ENCODE measurements at regions not wholly inside any gene's neighbourhood (a gene's known extent, or its start where the extent isn't known, plus 50 kb on each side); places are given as distances from the start of the nearest gene placed in this dataset.

DNA sequence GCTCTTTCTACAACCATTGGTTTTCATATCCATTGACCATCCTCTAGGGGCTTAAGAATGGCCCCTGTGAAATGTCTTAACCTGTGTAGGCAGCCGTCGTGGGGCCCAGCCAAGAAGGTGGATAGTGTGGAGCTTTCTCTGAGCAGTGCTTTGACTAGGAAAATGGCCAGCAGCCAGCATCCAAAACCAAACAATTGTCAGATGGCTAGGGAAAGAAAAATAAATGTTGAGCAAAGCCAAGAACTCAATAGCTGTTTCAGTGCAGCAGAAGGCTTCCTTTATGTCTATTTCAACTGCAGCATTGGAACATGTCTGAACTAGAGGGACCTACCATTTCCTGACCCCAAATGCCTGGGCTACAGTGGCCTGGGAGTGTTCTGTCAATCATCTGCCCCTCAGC, 374.9 kb downstream of the TLE4 start:
- no peak for DNase-seq (ENCODE audit: extremely low read depth in 1 of 2, low read depth in 1 of 2)

DNA sequence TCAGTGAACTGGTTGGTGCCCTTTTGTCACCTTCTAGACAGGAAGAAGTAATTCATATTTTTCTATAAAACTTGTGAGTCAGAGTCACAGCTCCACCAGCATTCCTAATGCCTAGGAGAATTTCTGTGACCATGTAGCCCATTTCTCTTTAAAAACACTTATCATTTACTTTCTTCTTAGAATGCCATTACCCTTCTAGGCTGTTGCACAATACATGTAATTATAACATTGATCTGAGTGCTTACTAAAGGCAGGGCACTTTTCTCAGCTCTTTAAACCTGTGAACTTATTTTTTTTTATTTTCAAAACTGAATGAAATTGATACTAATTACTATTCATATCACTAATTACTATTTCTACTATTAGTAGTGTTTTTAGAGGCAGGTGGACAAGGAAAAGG, 373.7 kb downstream of the TLE4 start:
- DNase-seq (ENCODE audit: extremely low read depth in 1 of 2, low read depth in 1 of 2) = no peak

DNA sequence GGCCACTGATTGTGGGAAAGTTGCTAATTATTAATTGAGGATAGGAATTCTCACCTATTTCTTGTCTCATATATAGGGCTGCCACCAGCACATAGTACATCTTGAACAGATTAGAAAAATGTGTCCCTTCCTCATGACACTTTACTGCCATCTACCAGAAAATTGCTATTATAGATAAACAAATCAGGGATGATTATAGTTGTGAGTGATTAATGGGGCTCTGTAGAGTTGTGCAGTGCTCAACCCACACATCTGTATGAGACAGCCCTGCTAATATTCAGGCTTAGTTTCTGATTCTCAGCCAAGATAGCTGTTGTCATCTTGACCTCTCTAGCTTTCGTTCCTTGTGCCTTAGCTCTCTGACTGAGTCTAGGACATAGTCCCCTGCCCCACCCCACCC, 373.3 kb downstream of the TLE4 start:
- DNase-seq (ENCODE audit: extremely low read depth in 1 of 2, low read depth in 1 of 2) = no peak

DNA sequence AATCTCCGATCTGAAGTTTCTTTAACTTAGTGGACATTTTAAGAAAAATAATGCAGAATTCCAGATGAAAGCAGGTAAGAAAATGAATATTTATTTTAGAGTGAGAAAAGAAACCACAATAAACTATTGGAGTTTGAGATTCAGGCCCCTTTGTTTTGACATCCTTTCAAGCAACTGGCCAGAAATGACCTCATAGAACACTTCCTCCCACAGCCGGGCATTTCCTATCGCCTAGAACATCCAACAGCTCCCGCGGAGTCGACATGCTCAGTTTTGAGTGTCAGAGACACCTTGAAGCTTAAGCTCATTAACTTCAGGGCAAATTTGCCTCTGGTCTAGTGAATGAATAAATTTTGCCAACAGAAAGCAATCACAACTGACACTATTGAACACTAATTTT, 369.2 kb downstream of the TLE4 start:
- DNase-seq (ENCODE audit: extremely low read depth in 1 of 2, low read depth in 1 of 2) = no peak

DNA sequence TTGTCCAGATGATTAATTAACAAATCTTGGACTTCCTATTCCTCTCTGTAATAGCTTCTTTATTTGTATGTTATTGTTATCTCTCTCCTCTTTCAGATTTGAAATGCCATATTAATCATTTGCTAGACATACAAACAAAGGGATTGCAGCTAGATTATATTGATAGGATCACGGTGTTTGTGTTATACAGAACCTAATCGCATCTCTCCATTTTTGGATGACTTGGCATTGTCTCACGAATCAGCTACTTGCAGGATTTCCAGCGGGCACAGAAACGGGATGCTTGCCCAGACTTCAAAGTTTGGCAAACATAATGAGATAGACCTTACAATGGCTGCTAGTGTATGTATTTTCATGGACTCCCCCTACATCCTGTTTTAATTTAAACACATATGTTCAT, 368.1 kb downstream of the TLE4 start:
- no peak for DNase-seq (ENCODE audit: extremely low read depth in 1 of 2, low read depth in 1 of 2)

DNA sequence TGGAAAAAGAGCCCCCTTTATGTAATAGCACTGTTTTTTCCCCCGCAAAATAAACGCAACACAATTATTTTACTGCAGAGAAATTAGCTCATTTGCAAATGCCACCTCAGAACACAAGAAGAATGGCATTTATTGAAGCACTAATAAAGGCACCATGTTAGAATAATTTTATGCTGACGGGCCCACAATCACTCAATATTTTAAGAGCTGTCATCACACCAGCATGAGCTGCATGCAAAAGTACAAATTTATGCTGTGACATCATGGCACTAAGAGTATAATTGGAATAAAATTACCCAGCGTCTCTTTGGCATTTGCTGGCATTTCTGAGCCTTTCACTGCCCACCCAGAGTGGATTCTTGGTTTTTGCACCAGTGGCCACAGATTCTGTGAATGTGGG, 364.6 kb downstream of the TLE4 start:
- DNase-seq (ENCODE audit: extremely low read depth in 1 of 2, low read depth in 1 of 2) = no peak

DNA sequence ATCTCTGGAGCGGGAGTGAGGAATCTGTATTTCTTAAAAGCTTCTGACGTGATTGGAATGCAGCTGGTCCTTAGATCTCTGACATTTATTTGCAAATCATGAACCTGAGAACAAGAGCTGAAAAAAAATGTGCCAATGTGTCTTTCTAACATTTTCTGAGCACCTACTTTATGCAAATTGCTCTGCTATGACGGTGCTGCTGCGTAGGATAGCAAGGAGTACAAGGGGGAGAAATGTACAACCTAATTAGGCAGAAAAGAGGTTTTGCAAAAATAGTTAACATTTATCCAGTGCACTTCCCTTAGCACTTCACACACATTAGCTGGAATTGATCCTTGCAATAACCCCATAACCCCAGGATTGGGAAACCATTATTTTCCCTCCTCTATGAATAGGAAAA, 357.5 kb downstream of the TLE4 start:
- no peak for DNase-seq (ENCODE audit: extremely low read depth in 1 of 2, low read depth in 1 of 2)

DNA sequence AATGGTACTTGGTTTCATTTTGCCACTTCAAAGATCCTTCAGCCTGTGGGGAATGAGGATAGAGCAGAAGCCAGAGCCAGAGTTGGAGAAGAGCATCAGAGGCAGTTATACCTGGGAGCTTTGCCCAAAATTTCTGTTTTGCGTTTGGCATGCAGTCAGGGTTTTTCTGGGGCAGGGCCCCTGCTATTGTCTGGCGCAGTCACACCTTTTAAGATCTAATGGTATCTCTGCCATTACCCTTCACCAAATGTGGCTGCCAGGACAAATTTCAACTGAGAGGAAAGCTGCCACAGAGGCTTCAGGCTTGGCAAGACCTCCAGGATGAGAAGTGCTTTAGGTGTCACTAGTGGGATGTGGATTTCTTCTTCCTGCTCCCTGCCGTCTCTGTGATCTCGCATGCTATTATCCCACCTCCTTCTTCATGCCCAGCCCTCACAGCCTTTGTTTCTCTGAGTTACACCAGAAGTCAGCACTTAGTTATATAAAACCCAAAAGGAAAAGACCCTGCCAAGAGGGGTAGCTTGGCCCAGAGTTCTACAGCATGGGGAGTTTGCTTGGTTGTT, 357.0 kb downstream of the TLE4 start:
- DNase-seq (ENCODE audit: extremely low read depth in 1 of 2, low read depth in 1 of 2) = no peak

DNA sequence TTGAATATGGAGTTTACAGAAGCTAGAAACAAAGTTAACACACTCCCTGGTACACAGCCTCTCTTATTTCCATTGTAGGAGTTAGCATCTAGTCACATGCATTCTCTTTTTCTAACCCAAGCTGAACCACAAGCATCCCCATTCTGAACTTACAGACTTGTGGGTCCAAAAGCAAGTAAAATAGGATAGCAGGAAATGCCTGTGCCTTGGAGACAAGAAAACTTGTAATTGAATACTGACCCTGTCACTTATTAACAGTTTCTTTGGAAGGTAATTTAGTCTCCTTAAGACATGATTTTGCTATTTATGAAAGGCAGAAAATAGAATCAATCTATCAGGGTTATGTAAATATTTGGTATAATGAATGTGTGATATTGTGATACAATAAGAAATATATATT, 353.6 kb downstream of the TLE4 start:
- DNase-seq (ENCODE audit: extremely low read depth in 1 of 2, low read depth in 1 of 2) = no peak

DNA sequence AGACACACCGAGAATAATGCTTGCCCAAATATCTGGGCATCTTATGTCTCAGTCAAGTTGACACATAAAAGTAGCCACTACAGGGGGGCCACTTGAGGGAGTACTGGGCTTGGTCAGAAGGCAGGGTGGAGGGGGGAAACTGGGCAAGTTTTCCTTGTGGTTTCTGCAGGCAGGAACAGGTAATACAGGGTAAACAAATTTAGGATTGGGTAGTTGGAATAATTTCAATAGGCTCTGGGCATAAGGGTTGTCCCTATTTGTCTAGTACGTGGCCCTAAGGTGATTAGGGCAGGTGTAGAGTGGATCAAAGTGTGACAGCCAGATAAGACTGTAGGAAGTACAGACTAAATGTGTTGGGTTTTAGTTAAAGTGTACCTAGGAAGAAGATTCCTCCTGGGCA, 353.1 kb downstream of the TLE4 start:
- no peak for DNase-seq (ENCODE audit: extremely low read depth in 1 of 2, low read depth in 1 of 2)

DNA sequence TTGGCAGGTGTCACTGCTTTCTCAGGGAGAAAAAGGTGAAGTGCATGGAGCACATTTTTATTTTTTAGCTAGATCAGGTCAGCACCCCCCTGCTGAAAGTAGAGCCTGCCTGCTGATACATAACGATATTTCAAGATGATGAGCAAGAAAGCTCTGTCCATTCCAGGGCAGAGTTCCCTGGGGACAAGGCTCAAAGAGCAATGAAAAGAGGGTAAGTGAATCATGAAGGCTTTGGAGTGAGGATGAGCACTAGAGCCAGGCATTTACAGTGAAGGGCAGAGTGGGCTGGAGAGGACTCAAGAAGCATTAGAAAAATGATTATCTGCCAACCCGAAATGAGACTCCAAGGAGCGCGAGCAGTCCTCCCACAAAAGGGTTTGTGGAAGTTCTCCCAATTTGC, 345.7 kb downstream of the TLE4 start:
- DNase-seq (ENCODE audit: extremely low read depth in 1 of 2, low read depth in 1 of 2) = no peak

DNA sequence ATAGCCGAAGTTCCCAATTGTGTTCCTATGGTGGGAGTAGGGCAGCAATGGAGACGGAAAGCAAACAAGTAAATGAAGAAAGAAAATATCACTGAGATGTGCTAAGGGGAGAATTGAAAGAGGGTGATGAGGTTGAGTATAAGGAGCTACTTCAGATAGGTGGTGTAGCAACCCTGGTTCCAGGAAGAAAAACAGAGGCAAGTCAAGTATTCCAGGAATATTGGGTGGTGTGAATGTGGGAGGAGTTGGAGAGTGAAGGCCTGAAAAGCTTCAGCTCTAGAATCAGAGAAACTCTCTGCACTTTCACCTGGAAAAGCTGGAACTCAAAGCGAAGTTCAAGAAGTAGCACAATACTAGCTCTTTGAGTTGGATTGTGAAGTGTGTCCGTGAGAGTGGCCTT, 342.1 kb downstream of the TLE4 start:
- DNase-seq (ENCODE audit: extremely low read depth in 1 of 2, low read depth in 1 of 2) = no peak

DNA sequence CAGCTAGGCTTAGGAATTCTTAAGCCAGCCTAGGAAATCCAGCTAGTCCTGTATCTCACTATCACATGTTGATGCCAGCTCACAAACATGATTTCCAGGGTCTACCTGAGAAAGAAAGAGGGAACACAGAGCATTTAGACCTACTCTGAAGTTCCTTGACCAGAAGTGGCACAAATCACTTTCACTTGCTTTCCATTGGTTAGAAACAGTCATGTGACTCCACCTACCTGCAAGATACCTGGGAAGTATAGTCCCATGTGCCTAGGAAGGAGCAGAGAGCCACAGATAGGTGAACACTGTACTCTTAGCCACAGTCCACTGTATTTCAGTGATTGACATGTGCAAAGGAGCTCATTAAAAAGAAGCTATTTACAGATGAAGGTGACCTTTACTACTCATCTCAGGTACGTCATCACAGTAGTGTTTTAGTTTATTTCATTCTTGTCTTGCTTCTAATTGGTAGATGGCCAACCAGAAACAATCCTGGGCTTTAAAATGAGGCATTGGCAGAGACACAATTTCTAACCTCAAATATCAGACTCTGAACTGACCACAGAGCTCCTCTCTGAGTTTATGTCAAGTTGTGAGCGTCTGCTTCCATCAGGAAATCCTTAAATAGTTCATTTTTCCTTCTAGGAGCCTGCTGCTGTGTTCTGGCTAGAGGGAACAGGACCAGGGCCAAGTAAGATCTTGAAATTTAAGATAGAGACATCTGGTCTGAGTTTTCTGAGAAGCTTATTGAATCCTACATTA, 340.7 kb downstream of the TLE4 start:
- DNase-seq (ENCODE audit: extremely low read depth in 1 of 2, low read depth in 1 of 2) = no peak

DNA sequence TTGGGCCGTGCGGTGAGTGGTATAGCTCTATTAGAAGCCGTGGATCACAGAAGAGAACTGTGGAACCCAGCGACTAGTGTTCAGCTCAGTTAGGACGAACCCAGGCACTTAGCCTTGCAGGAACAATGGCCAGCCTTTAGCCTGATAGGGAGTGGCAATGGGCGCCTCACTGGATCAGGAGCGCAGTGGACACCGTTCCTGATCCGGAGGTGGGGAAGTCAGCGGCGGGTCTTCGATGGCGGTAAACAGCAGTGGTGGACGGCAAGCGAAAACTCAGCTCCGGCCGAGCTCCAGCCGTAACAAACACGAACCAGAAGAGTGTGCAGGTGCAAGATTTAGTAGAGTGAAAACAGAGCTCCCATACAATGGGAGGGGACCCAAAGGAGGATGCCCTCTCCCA, 340.0 kb downstream of the TLE4 start:
- no peak for DNase-seq (ENCODE audit: extremely low read depth in 1 of 2, low read depth in 1 of 2)

DNA sequence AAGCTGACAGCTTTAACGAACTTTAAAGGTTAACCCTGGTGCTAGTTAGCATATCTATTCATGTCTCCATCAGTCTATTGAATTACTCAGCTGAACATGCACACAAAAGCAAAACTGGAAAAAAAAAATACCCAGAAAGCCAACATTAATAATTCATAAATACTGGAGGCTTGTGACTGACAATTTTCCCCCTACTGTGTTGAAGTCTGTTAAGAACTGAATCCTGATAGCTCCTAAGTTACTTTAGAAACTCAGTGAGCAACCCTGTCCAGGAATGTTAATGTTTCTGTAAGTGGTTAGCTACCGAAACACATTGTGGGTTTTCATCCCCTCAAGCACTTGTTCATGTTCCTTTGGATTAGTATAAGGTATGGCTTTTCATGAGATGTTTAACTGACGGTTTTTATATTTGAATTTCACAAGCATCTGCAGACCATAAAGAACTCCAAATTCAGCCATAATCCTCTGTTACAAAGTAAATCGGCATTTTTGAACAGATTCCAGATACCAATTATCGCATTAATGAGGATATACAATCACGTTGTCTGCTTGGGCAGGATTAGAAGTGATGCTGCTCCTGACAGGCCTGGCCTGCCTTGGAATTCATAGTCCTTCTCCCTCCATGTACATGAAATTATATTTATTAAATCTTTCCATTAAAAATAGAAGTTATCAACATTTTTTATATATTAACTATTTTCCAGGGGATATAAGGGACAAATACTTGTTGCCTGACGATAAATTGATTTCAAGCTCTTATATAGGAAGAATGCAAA, 331.2 kb downstream of the TLE4 start:
- DNase-seq (ENCODE audit: extremely low read depth in 1 of 2, low read depth in 1 of 2) = no peak

DNA sequence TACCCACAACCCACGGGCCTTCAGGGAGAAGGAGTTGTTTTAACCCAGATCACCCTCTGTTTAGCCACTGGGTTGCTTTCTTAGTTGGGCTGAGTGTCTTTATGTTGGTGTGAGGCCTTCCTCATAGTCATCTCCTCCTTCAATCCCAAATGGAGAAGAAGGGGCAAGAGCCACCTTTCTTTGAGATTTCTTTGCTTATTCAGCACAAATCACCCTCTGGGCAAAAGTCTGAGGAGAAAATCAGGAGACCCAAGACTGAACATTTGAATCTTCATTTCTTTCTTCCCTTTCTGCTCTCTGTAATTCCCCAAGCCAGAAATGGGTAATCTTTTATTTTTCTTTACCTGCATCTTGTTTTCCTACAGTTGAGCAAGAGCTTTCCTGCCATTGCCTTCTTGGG, 329.0 kb downstream of the TLE4 start:
- no peak for DNase-seq (ENCODE audit: extremely low read depth in 1 of 2, low read depth in 1 of 2)

DNA sequence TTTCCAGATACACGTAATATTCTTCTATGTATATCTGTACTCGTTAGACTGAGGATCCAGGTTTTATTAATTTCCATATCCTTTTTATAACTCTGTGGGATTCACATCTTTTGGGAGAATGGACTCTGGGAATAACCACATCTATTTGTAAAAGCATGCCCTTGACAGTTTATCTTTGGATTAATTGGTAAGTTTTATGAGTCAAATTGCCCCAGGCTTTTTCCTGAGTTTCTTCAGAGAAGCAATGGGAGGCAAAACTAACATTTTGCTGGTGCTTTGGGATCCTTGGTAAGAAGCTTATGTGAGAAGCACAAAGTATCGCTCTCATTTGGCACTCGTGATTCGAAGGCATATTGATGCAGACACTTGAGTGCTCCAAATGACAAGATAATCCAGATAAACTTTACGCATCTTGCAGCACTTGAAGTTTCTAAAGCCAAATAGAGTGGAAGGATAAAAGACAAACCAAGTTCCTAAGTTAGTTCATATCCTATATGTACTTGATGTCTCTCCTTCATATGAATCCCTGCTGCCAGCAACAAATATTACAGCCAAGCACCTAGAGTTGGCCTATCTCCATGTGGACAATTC, 324.7 kb downstream of the TLE4 start:
- DNase-seq (ENCODE audit: extremely low read depth in 1 of 2, low read depth in 1 of 2) = no peak

DNA sequence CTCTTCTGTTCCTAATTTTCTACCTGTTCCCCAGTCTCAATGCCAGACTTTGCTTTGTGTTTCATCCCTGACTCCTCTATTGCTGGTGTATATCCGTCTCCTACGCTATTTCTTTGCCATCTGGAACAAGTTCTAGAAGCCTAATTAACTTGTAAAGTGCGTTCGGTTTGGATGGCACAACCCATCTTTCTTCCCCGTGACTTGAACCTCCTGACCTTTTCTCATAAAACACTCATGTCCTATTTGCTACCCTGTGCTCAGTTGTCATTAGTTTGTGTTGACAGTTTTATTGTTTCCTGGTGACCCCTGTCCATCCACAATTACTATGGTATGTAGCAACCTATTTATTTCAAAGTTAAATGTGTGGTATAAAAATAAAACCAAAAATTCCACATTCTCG, 323.5 kb downstream of the TLE4 start:
- no peak for DNase-seq (ENCODE audit: extremely low read depth in 1 of 2, low read depth in 1 of 2)

DNA sequence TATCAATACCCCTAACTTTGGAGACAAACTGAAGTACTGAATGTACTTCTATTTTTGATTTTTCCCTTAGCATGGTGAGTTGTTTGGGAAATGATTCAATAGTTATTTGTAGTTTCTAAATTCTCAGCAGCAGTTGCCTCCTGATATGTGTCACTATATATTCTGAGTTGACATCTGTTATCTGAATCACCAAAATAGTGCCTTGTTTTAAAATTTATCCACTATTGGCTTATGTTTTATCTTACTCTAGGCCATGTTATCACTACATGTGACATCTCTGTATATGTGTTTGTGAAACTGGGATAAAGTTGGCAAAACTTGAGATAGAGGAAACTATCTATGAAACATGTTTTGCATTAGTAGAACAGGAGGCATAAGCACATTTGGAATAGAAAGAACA, 317.6 kb downstream of the TLE4 start:
- no peak for DNase-seq (ENCODE audit: extremely low read depth in 1 of 2, low read depth in 1 of 2)

DNA sequence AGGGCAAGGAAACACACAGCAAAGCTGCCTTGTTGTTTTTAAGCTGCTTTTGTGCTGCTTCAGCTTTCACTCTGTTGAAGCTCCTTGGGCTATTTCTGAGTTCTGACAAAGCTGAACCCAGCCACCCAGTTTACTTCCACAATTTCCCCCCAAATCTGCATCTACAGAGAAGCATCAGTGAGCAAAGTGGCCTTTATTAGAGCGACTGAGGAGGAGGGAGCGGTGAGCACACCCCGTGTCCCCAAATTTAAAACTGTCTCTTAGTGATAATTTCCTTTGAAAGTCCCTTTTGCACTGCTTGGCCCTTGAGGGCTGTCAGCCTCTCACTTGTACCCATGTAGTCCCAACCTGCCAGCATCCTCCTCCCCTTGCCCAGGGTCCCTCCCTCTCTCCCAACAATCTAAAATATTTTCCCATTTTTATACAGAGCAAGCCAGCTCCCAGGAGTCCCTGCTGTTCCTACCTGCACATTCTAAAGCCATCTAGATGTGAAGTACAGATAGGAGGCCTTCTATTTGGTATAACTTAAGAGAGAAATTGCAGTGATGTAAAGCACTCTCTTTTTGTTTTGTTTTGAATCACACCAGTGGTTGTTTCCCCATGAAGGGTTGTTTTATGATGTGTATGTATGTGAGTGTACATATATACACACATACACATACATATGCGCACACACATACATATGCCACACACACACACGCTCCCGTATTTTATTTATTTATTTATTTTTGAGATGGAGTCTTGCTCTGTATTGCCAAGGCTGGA, 313.5 kb downstream of the TLE4 start:
- DNase-seq (ENCODE audit: extremely low read depth in 1 of 2, low read depth in 1 of 2) = no peak

DNA sequence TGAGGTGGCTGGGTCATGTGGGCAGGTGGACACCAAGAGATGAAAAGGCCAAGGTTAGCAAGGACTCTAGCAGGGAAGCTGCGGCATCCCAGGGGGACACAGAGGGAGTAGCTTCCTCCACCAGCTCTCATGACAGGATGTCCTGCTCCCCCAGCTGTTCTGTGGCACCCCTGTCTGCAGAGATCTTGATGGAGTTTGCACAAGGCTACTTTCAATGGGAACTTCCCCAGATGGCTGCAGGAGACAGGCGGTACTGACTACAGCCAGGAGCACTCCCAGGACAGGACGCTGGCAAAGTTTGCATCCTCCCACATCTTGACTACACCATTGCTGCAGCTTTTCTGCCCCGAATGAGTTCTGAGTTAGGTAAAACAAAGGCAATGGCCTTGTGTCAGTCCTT, 312.8 kb downstream of the TLE4 start:
- DNase-seq (ENCODE audit: extremely low read depth in 1 of 2, low read depth in 1 of 2) = no peak
